DMS 273 (cell line): ENCODE measurements at regions not wholly inside any gene's neighbourhood (a gene's known extent, or its start where the extent isn't known, plus 50 kb on each side); places are given as distances from the start of the nearest gene placed in this dataset.
"Not testable (repeated sequence)": the region's sequence is repeated elsewhere in the genome, so short reads cannot be mapped to it uniquely, and the experiment has no call there.

ENCODE experiments used
- DNase-seq: peaks from one replicate; lab custom pipeline; 2025; ENCODE audit not compliant: unreplicated experiment; lab: John Stamatoyannopoulos, UW

DNA sequence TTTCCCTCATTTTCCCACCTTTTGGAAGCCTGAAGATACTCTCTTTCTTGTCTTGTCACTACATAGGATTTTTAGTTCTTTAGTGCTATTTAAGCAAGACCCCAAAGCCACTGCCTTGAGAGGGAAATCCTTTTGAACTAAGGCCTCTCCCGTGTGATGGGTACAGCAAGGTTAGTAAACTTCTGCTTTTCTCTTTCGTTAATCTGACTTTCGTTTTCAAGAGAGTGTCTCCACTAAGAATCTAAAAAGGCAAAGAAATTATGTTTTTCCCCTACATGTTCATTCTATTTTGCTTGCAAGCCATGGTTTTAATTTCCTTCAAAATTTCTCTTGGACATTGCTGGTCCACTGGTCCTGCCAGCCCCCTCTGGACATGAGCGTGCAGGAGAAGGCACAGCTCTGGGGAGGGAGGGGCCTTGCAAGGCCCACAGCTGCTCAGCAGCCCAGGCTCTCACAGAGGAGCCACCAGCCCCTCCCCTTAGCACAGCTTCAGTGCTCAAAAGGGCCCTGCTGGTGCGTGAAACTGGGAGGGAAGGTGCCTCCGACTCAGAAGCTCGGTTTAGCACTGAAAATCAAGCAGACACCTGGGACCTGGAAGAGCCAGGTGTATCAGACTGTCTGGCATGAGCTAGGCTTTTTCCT, 210.9 kb upstream of the GALNT2 start:
- DNase-seq, result no peak

GRCh38 chr1:229857585-229857984, 209.5 kb upstream of the GALNT2 start:
- DNase-seq, result no peak

GRCh38 chr1:229859026-229859425, 208.0 kb upstream of the GALNT2 start:
- DNase-seq, result no peak

DNA sequence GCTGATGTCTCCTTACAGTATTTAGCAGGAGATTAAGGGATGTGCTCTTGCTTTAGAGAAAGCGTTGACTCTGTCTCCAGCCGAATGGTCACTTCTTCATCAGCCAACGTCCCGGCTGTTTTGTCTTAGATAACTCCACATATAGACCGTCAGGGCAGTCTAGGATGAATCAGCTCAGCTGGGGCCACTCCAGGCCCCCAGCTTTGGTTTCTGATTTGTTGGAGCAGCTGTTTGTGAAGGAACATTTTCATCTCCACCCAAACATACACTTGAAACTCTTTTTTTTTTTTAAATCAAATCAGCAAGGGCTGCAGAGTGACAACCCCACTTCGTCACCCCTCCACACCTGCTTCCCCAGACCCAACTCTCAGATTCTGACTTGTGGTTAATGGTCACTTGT, 206.1 kb upstream of the GALNT2 start:
- no peak for DNase-seq

DNA sequence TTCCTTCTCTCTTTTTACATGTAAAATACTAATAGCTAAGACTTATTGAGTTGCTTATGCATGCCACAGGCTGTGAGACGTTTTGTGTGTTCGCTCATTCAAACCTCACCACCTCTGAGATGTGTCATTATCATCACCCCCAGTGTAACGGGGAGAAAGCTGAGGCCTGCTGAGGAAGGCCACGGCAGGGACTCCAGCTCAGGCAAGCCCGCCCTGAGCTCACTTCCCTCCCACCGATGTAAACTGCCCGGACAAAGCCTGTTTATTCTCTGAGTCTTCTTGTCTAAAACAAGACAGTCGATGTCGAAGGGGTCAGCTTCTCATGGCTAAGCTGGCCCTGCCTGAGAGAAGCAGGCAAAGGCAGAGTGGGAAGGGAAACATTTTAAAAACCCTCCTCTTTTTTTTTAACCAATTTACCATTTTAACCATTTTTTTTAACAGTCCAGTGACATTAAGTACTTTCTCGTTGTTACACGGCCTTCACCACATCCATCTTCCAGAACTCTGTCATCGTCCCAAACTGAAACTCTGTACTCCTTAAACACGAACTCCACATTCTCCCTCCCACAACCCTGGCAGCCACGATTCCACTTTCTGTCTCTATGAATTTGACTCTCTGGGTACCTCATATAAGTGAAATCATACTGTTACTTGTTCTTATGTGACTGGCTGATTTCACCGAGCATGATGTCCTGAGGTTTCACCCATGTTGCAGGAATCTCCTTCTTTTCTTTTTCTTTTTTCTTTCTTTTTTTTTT, 204.8 kb upstream of the GALNT2 start:
- DNase-seq, result no peak

DNA sequence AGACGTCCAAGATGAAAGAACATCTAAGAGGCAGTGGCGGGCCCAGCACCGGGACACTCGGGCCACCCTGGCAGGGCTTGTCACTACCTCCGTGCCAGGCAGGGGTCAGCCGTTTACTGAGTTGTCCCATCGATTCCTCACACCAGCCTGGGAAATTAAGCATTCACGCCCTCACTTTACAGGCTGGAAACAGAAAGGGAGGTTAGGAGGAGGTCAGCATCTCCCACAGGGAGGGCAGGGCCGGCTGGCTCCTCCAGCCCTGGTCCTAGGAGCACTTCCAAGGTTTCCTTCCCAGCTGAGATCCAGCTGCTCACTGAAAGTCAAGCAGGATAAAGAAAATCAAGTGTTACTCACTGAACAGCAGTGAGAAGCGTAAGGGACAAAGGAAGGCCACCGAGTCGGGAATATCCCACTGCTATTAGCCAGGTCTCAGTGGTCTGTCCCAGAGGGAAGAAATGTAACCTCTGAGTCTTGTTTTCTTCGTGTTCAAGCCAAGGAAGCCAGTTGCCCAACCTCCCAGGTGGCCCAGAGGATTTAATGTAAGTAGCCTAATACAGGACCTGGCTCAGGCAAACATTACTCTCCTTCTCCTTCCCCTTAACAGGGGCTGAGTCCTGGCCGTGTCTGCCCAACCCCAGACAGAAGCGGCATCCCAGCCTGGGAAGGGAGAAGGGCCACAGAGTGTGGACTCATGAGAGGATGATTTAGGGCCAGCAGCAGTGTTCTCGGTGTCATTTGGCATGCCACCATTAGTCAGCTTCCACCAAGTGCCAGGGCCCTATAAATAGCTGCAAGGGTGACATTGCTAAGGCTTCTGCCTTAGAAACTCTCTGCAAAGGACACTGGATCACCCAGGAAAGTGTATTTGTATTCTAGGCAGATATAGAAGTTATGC, 203.1 kb upstream of the GALNT2 start:
- DNase-seq, result no peak

DNA sequence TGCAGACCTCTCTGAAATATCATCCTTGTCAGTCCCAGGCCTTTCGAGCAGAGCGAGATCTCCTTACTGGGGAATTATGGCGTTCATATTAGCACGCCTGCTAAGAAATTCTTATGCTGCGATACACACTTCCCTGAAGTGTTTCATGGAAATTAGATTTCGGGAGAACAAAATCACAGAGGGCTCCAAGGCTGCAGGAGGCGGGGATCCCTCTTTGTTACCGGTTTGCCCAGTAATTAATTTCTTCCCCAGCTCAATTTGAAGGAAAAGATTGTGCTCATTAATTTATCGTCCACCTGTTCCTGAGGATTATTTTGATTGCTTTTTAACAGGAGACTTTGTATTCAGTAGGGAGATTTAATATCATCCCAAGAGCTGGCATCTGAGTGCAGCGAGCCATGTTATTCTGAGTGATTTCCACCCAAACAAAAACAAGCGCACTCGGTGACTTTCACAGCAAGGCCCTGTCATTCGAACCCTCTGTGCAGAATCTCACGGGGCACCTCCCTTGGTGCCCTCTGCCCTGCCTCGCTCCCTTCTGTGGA, 202.3 kb upstream of the GALNT2 start:
- no peak for DNase-seq

- DNase-seq, result not testable (repeated sequence)
These were observed 201.7 kb upstream of the GALNT2 start for GRCh38 chr1:229865321-229865720.

GRCh38 chr1:229867726-229868125, 199.3 kb upstream of the GALNT2 start:
- no peak for DNase-seq

DNA sequence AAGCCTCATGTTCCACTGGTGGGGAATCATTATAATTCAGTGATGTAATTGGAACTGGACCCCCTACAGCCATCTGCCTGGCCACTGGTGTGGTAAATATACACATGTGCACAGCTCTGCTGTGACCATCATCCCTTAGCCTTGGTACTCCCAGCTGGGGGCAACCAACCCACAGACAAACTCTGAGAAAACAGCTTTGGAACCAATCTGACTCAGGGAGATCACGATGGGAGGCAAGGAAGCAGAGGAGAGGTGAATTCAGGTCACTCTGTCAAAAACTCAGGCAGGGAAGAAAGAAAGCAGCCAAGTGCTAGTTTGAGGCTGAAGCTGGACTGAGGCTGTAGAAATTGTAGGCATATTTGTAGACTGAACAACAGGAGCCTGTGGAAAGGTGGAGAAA, 197.8 kb upstream of the GALNT2 start:
- DNase-seq, result peak; percentile 20

DNA sequence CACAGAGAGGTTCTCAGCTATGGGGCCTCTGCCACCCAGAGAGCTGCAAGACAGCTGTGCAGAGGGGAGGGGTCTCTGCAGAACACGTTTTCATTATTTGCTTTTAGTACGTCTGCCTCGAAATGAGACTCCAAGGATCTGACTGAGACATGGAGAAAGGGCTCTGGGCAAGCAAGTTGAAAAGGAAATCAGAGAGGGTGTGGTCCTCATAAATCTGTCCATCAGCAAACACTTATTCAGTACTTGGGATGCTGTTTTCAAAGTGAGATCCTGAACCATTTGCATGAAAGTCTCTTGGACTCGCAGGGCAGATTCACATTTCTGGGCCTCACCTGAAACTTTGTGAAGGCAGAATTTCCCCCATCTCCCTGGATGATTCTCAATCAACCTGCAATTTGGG, 197.4 kb upstream of the GALNT2 start:
- no peak for DNase-seq

- DNase-seq, result no peak
These were observed 196.7 kb upstream of the GALNT2 start for GRCh38 chr1:229870381-229870780.

GRCh38 chr1:229871078-229871676, 195.9 kb upstream of the GALNT2 start:
- no peak for DNase-seq

DNA sequence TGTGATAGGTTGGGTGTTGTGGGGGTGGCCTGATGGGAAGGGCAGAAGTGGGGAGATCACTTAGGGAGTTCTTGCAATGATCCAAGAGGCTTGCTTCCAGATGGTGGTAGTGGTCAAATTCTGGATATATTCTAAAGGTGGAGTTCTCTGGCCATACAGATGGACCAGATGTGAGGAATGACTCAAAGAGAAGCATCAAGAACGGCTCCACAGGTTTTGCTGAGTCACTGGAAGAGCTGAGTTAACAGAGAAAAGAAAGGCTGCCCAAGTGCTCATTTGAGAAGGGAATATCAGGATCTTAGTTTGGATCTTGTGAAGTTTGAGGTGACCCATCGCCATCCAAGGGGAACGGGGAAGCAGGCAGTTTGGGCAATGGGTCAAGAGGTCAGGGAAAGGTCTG, 192.9 kb upstream of the GALNT2 start:
- DNase-seq, result no peak

DNA sequence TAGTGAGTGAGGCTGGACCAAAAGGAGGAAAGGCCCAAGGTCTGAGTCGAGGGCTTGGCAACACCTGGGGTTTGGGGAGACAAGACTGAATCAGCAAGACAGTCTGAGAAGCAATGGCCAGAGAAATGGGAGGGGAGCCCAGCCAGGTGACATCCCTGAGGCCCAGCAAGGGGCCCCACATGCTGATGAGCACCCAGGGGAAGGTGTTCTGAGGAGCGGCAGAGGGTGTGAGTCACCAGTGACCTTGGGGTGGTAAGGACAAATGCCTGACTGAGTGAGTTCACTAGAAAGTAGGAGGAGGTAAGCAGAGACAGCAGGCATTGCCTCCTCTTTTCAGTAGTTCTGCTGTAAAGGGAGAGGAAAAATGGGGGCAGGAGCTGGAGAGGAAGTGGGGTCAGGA, 192.4 kb upstream of the GALNT2 start:
- DNase-seq, result no peak

- DNase-seq, result no peak
These were observed 192.0 kb upstream of the GALNT2 start for GRCh38 chr1:229875086-229875485.

DNA sequence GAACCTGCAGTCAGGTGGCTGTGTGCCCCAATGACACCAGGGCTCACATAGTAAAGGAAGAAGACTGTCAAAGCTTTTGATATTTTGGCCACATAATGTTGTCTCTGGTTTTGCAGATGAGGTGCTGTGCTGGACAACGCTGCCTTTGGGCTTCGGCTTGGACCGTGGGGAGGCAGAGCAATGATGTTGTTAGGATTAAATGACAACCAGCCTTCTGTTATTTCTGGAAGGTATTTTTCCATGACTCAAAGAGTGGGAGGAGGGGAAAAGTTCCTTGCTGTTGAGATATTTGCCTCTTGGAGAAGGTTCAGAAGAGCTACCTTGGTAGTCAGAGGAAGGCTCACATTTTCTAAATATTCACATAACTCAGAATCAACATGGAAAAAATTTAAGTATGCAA, 187.3 kb upstream of the GALNT2 start:
- no peak for DNase-seq

DNA sequence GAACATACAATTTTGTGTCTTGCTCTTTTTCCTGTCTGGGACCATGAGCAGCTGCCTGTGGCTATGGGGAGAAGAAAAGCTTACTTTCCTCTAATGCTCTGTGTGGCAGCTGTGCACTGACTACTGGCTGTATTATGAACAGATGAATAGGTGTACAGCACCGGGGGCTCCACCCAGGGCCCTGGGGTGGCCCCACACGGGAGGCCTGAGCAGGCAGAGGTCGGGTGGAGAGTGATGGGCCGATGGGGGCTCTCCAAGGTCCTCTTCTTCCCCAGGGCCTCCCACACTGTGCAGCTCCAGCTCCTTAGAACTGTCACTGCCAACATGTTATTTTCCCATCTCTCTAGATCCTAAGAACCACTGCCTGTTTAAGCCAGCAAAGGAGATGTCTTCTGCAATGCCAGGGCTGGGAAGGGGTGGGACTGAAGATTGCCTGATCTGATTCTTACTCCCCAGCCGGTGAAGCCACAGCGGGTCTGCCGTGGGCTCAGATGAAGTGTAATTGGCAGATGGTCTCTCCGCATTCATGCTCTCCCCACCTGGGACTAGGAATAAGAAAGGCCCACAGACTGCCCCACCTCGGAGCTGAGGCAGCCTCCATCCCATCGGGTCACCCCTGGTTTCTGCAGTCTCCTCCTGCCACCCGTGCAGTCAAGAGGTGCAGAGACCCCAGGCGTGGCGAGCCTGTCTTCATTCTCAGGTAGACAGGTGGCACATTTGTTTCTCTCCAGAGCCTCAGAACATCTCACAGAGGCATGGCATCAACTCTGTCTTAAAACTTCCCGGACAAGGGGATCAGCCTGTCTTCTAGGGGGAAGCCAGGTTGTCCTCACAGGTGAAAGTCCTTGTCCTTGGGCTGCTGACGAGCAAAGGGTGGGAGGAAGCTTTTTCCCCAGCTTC, 186.5 kb upstream of the GALNT2 start:
- DNase-seq, result no peak

GRCh38 chr1:229882621-229883020, 184.4 kb upstream of the GALNT2 start:
- no peak for DNase-seq
